ENCODE measurements at regions not wholly inside any gene's neighbourhood (a gene's known extent, or its start where the extent isn't known, plus 50 kb on each side); places are given as distances from the start of the nearest gene placed in this dataset.
A peak's percentile ranks its signal among the peaks of the same experiment; 100 is the strongest.

GRCh38 chr4:180850318-180850940, 1392.8 kb upstream of the TENM3 start:
- in situ Hi-C loops (cut with HindIII; ENCODE audit: low pct_ligation_motif_present, low pct_unique_long_range_greater_than_20kb, low sequenced_read_pairs): no loop called here

GRCh38 chr4:180852738-180853137, 1390.5 kb upstream of the TENM3 start:
- DNase-seq: no peak
- in situ Hi-C loops (cut with HindIII; ENCODE audit: low pct_ligation_motif_present, low pct_unique_long_range_greater_than_20kb, low sequenced_read_pairs): no loop called here

More at GRCh38 chr4:180850318-180850940, 1392.8 kb upstream of the TENM3 start:
- DNase-seq: no peak

GRCh38 chr4:180855184-180855583, 1388.0 kb upstream of the TENM3 start:
- no peak for DNase-seq
- in situ Hi-C loops (cut with HindIII; ENCODE audit: low pct_ligation_motif_present, low pct_unique_long_range_greater_than_20kb, low sequenced_read_pairs): no loop called here

GRCh38 chr4:180860089-180860720, 1383.0 kb upstream of the TENM3 start:
- in situ Hi-C loops (cut with HindIII; ENCODE audit: low pct_ligation_motif_present, low pct_unique_long_range_greater_than_20kb, low sequenced_read_pairs): no loop called here
- no peak for DNase-seq

- in situ Hi-C loops (cut with HindIII; ENCODE audit: low pct_ligation_motif_present, low pct_unique_long_range_greater_than_20kb, low sequenced_read_pairs): no loop called here
- no peak for DNase-seq
Observed at GRCh38 chr4:180861651-180862050, 1381.6 kb upstream of the TENM3 start.

GRCh38 chr4:180866933-180867643, 1376.1 kb upstream of the TENM3 start:
- in situ Hi-C loops (cut with HindIII; ENCODE audit: low pct_ligation_motif_present, low pct_unique_long_range_greater_than_20kb, low sequenced_read_pairs): no loop called here
- no peak for DNase-seq

- in situ Hi-C loops (cut with HindIII; ENCODE audit: low pct_ligation_motif_present, low pct_unique_long_range_greater_than_20kb, low sequenced_read_pairs): no loop called here
- DNase-seq: no peak
Observed at GRCh38 chr4:180870623-180871022, 1372.6 kb upstream of the TENM3 start.

- no peak for DNase-seq
- in situ Hi-C loops (cut with HindIII; ENCODE audit: low pct_ligation_motif_present, low pct_unique_long_range_greater_than_20kb, low sequenced_read_pairs): no loop called here
Observed at GRCh38 chr4:180898305-180898704, 1344.9 kb upstream of the TENM3 start.

- in situ Hi-C loops (cut with HindIII; ENCODE audit: low pct_ligation_motif_present, low pct_unique_long_range_greater_than_20kb, low sequenced_read_pairs): no loop called here
- DNase-seq: no peak
Observed at GRCh38 chr4:180900781-180901180, 1342.4 kb upstream of the TENM3 start.

GRCh38 chr4:180909279-180909678, 1333.9 kb upstream of the TENM3 start:
- DNase-seq: peak; percentile 50
- in situ Hi-C loops (cut with HindIII; ENCODE audit: low pct_ligation_motif_present, low pct_unique_long_range_greater_than_20kb, low sequenced_read_pairs): no loop called here

GRCh38 chr4:180913750-180914149, 1329.5 kb upstream of the TENM3 start:
- in situ Hi-C loops (cut with HindIII; ENCODE audit: low pct_ligation_motif_present, low pct_unique_long_range_greater_than_20kb, low sequenced_read_pairs): no loop called here
- DNase-seq: peak; percentile 54

- in situ Hi-C loops (cut with HindIII; ENCODE audit: low pct_ligation_motif_present, low pct_unique_long_range_greater_than_20kb, low sequenced_read_pairs): no loop called here
- peak; percentile 54 for DNase-seq
Observed at GRCh38 chr4:180923486-180923885, 1319.7 kb upstream of the TENM3 start.

GRCh38 chr4:180925805-180926204, 1317.4 kb upstream of the TENM3 start:
- in situ Hi-C loops (cut with HindIII; ENCODE audit: low pct_ligation_motif_present, low pct_unique_long_range_greater_than_20kb, low sequenced_read_pairs): no loop called here
- DNase-seq: peak; percentile 30

- no peak for DNase-seq
- in situ Hi-C loops (cut with HindIII; ENCODE audit: low pct_ligation_motif_present, low pct_unique_long_range_greater_than_20kb, low sequenced_read_pairs): no loop called here
Observed at GRCh38 chr4:180926277-180926676, 1316.9 kb upstream of the TENM3 start.

- in situ Hi-C loops (cut with HindIII; ENCODE audit: low pct_ligation_motif_present, low pct_unique_long_range_greater_than_20kb, low sequenced_read_pairs): no loop called here
- no peak for DNase-seq
Observed at GRCh38 chr4:180932370-180933001, 1310.7 kb upstream of the TENM3 start.

- in situ Hi-C loops (cut with HindIII; ENCODE audit: low pct_ligation_motif_present, low pct_unique_long_range_greater_than_20kb, low sequenced_read_pairs): no loop called here
- no peak for DNase-seq
Observed at GRCh38 chr4:180937083-180937482, 1306.1 kb upstream of the TENM3 start.

GRCh38 chr4:180940680-180941079, 1302.5 kb upstream of the TENM3 start:
- no peak for DNase-seq
- in situ Hi-C loops (cut with HindIII; ENCODE audit: low pct_ligation_motif_present, low pct_unique_long_range_greater_than_20kb, low sequenced_read_pairs): no loop called here

GRCh38 chr4:180942367-180942916, 1300.8 kb upstream of the TENM3 start:
- in situ Hi-C loops (cut with HindIII; ENCODE audit: low pct_ligation_motif_present, low pct_unique_long_range_greater_than_20kb, low sequenced_read_pairs): no loop called here
- no peak for DNase-seq

GRCh38 chr4:180946188-180946587, 1297.0 kb upstream of the TENM3 start:
- in situ Hi-C loops (cut with HindIII; ENCODE audit: low pct_ligation_motif_present, low pct_unique_long_range_greater_than_20kb, low sequenced_read_pairs): no loop called here
- no peak for DNase-seq
